ENCODE measurements at regions not wholly inside any gene's neighbourhood (a gene's known extent, or its start where the extent isn't known, plus 50 kb on each side); places are given as distances from the start of the nearest gene placed in this dataset.
"Not testable (repeated sequence)": the region's sequence is repeated elsewhere in the genome, so short reads cannot be mapped to it uniquely, and the experiment has no call there.

DNA sequence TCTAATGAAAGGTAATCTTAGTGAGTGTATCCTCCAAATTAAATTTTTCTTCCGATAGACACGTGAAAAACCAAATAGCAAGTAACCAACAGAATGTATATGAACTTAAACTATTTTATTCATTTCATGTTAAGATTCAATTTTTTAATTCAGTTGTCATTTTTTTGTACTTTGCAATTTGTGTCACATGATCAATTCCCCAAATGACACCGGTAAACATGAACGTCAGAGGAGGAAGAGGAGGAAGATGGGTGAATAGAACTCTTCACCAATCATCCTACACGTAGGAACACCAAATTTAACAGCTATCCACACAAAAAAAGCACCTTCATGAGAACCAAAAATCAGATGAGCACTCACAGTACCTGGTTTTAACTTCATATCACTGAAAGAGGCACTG, 401.4 kb upstream of the MIR17HG start:
- H3K4me1 ChIP-seq (ENCODE audit: control insufficient read depth, insufficient read depth, low read length); CTCF ChIA-PET: not testable (repeated sequence)

DNA sequence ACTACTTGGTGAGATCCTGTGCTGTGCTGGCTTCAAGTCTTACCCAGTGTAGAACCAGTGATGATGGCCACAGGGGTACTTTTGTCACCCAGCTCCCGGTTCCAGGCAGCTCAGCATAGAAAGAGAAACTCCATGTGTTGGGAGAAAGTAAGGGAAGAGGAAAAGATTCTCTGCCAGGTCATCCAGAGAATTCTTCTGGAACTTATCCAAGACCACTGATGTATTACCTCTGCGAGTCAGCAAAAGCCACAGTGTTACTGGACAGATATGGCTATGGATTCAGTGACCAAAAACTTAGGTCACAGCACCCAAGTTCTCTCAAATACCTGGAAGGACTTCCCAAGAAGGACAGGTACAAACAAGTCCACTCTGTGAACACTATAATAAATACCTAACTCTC, 399.5 kb upstream of the MIR17HG start:
- ChIA-PET POLR2A (no interaction called here), CTCF (no interaction called here)
- H3K27ac ChIP-seq (ENCODE audit: extremely low read depth, low read depth, low read length), result no peak overlapping the region

More for the DNA sequence above, 401.4 kb upstream of the MIR17HG start:
- H3K4me3 ChIP-seq (ENCODE audit: low read depth, low read length); POLR2A ChIA-PET; H3K27ac ChIP-seq (ENCODE audit: extremely low read depth, low read depth, low read length); H3K36me3 ChIP-seq (ENCODE audit: control insufficient read depth in 2 of 2, insufficient read depth in 1 of 2, low read length in 2 of 2); H3K9me3 ChIP-seq (ENCODE audit: control insufficient read depth, insufficient read depth, low read depth, low read length): not testable (repeated sequence)

More for the DNA sequence above, 399.5 kb upstream of the MIR17HG start:
- Histone ChIP-seq H3K9me3 (ENCODE audit: control insufficient read depth, insufficient read depth, low read depth, low read length) (no peaks in the 10 kb centered on the region), H3K36me3 (ENCODE audit: control insufficient read depth in 2 of 2, insufficient read depth in 1 of 2, low read length in 2 of 2) (no peaks in the 10 kb centered on the region), H3K4me3 (ENCODE audit: low read depth, low read length) (no peak overlapping the region), H3K4me1 (ENCODE audit: control insufficient read depth, insufficient read depth, low read length) (no peaks in the 10 kb centered on the region)
- TF ChIP-seq HIC1 (tag by site-specific recombination; IDR thresholded peaks at IDR 0.05) (no peak), PRDM2 (tag by site-specific recombination; IDR thresholded peaks at IDR 0.05; ENCODE audit: borderline replicate concordance) (no peak), ZNF629 (tag by site-specific recombination; IDR thresholded peaks at IDR 0.05) (no peak), ZNF830 (tag by site-specific recombination; IDR thresholded peaks at IDR 0.05; ENCODE audit: low read depth) (no peak), ZNF366 (tag by site-specific recombination; conservative IDR thresholded peaks at IDR 0.05) (no peak), ZNF174 (tag by site-specific recombination; IDR thresholded peaks at IDR 0.05) (no peak), ZNF292 (tag by site-specific recombination; IDR thresholded peaks at IDR 0.05; ENCODE audit: borderline replicate concordance, low read depth) (no peak), INSM2 (tag by site-specific recombination; IDR thresholded peaks at IDR 0.05) (no peak), ZNF76 (tag by site-specific recombination; IDR thresholded peaks at IDR 0.05; ENCODE audit: borderline replicate concordance, low read depth) (no peak), ZNF416 (tag by site-specific recombination; IDR thresholded peaks at IDR 0.05) (no peak), KLF17 (tag by site-specific recombination; IDR thresholded peaks at IDR 0.05) (no peak), ZNF623 (tag by site-specific recombination; IDR thresholded peaks at IDR 0.05) (no peak), REPIN1 (tag by site-specific recombination; IDR thresholded peaks at IDR 0.05; ENCODE audit: low read depth) (no peak), ZBTB20 (tag by site-specific recombination; IDR thresholded peaks at IDR 0.05) (no peak), SP3 (tag by site-specific recombination; IDR thresholded peaks at IDR 0.05) (no peak)
- TF ChIP-seq, protein P1, sequence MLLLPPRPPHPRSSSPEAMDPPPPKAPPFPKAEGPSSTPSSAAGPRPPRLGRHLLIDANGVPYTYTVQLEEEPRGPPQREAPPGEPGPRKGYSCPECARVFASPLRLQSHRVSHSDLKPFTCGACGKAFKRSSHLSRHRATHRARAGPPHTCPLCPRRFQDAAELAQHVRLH (tag by site-specific recombination; IDR thresholded peaks at IDR 0.05), result no peak
- TF ChIP-seq, protein P2, sequence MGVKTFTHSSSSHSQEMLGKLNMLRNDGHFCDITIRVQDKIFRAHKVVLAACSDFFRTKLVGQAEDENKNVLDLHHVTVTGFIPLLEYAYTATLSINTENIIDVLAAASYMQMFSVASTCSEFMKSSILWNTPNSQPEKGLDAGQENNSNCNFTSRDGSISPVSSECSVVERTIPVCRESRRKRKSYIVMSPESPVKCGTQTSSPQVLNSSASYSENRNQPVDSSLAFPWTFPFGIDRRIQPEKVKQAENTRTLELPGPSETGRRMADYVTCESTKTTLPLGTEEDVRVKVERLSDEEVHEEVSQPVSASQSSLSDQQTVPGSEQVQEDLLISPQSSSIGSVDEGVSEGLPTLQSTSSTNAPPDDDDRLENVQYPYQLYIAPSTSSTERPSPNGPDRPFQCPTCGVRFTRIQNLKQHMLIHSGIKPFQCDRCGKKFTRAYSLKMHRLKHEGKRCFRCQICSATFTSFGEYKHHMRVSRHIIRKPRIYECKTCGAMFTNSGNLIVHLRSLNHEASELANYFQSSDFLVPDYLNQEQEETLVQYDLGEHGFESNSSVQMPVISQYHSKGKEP (tag by site-specific recombination; IDR thresholded peaks at IDR 0.05), result no peak

Measured in HEK293 (cell line).